K562 (cell line): ENCODE measurements at regions not wholly inside any gene's neighbourhood (a gene's known extent, or its start where the extent isn't known, plus 50 kb on each side); places are given as distances from the start of the nearest gene placed in this dataset.

Experiments used
- ATAC-seq: fragments of 200-7000 bp; cut with Tn5 transposase; 3 replicates; pipeline ENCODE4 v1.9.1; 2020; ENCODE audit warnings: moderate library complexity
- BruUV-seq: library from RNA; stranded (reverse); fragments of 400-500 nt; replicated peaks from 2 replicates; lab custom pipeline; 2021; lab: Mats Ljungman, UMichigan
- CTCF ChIA-PET: fragments of 300-600 bp; formaldehyde crosslinking; extraction: SDS; loops from one replicate; lab custom pipeline; 2021; ENCODE audit warnings: low intra/inter-chr PET ratio; lab: Yijun Ruan, JAX
- POLR2A ChIA-PET: fragments of 300-600, 350-650 bp; sonication (Branson Sonifier 250); formaldehyde crosslinking; extraction: SDS; loops from one replicate; lab custom pipeline; 2021; ENCODE audit warnings: antibody characterized with exemption, inconsistent platforms; lab: Yijun Ruan, JAX
- DNase-seq, 4 experiments: peaks; one replicate each; pipeline versions ENCODE4 v3.0.0 to v3.0.0-alpha.2; 2011 to 2018; ENCODE audit warnings: low spot score in 3 of 4, mixed read lengths in 3 of 4; ENCODE audit errors: extremely low read depth in 1 of 4
- FAIRE-seq: peaks from 2 replicates; lab custom pipeline; 2011; peaks lifted over from hg19 to GRCh38; lab: Jason Lieb, UNC
- H2AFZ ChIP-seq: 2 replicates; pipeline ENCODE4 v1.6.0; 2011; ENCODE audit warnings: low read depth, low read length, control low read depth, inconsistent platforms
- H3K27ac ChIP-seq: fragments of 200-600 bp; 3 replicates; pipeline ENCODE4 v1.8.0; 2011; ENCODE audit warnings: low read depth, mild to moderate bottlenecking, control low read depth, inconsistent platforms, low read length, moderate library complexity, mixed read lengths; ENCODE audit errors: extremely low read depth
- H3K27me3 ChIP-seq, 2 experiments: fragments of 300-600 bp in 1 of 2; 2 replicates in 1 of 2; 3 replicates in 1 of 2; pipeline versions ENCODE4 v1.6.0 to v1.8.0; 2011; ENCODE audit warnings: inconsistent platforms in 2 of 2, low read length in 2 of 2, mild to moderate bottlenecking in 1 of 2, mixed read lengths in 1 of 2, moderate library complexity in 1 of 2; ENCODE audit not compliant: control insufficient read depth in 2 of 2, insufficient read depth in 2 of 2
- H3K36me3 ChIP-seq: fragments of 300-600 bp; 3 replicates; pipeline ENCODE4 v1.8.0; 2011; ENCODE audit warnings: mild to moderate bottlenecking, low read length, inconsistent platforms; ENCODE audit not compliant: control insufficient read depth, insufficient read depth
- H3K4me1 ChIP-seq, 2 experiments: fragments of 200-600 bp in 1 of 2; replicated peaks in 1 of 2; 2 replicates in 1 of 2; 3 replicates in 1 of 2; pipeline versions ENCODE4 v1.5.1 to v1.8.0; 2011; ENCODE audit warnings: inconsistent platforms in 2 of 2, low read length in 2 of 2, mild to moderate bottlenecking in 1 of 2, mixed read lengths in 1 of 2, moderate library complexity in 1 of 2; ENCODE audit not compliant: control insufficient read depth in 2 of 2, insufficient read depth in 2 of 2
- H3K4me2 ChIP-seq: 2 replicates; pipeline ENCODE4 v1.6.1; 2011; ENCODE audit warnings: low read length, control low read depth, inconsistent platforms, mixed read lengths; ENCODE audit not compliant: insufficient read depth
- H3K4me3 ChIP-seq: fragments of 200-600 bp; sonication (generic), shearing (Covaris generic); 2 replicates; pipeline ENCODE4 v1.5.1; 2016; ENCODE audit warnings: control low read depth, inconsistent platforms
- H3K79me2 ChIP-seq: fragments of 200-600 bp; 3 replicates; pipeline ENCODE4 v1.8.0; 2011; ENCODE audit warnings: low read length, inconsistent platforms; ENCODE audit not compliant: control insufficient read depth, insufficient read depth
- H3K9ac ChIP-seq, 2 experiments: 2 replicates each; pipeline versions ENCODE4 v1.6.0 to v1.6.1; 2011; ENCODE audit warnings: low read depth in 2 of 2, low read length in 2 of 2, control low read depth in 1 of 2, inconsistent platforms in 1 of 2, mild to moderate bottlenecking in 1 of 2, mixed read lengths in 1 of 2; ENCODE audit not compliant: insufficient read depth in 1 of 2
- H3K9me1 ChIP-seq: one replicate; pipeline ENCODE4 v1.6.0; 2011; ENCODE audit warnings: inconsistent platforms, mild to moderate bottlenecking, low read length, moderate library complexity; ENCODE audit not compliant: control insufficient read depth, insufficient read depth
- H3K9me3 ChIP-seq: replicated peaks from 2 replicates; pipeline ENCODE4 v1.5.1; 2011; ENCODE audit warnings: low read depth, low read length, inconsistent platforms; ENCODE audit not compliant: control insufficient read depth, insufficient read depth
- H4K20me1 ChIP-seq: replicated peaks from 2 replicates; pipeline ENCODE4 v1.6.1; 2011; ENCODE audit warnings: low read length, inconsistent platforms, mixed read lengths; ENCODE audit not compliant: control insufficient read depth, insufficient read depth
- ARID1B ChIP-seq: fragments of 450-650 bp; IDR thresholded peaks from 2 replicates; pipeline ENCODE4 v1.6.1; 2016; ENCODE audit warnings: antibody characterized with exemption, mild to moderate bottlenecking, inconsistent platforms
- CBFB ChIP-seq: sonication (generic); formaldehyde crosslinking; IDR thresholded peaks from 2 replicates; pipeline ENCODE4 v1.4.0; 2020; ENCODE audit warnings: mild to moderate bottlenecking, missing genetic modification reagents
- CREM ChIP-seq: IDR thresholded peaks from 2 replicates; pipeline ENCODE4 v1.6.1; 2014; ENCODE audit warnings: antibody characterized with exemption, low read depth
- FOSL1 ChIP-seq: fragments of 200-800 bp; sonication (Bioruptor generic); conservative IDR thresholded peaks from 2 replicates; pipeline ENCODE4 v1.6.1; 2016; ENCODE audit warnings: missing genetic modification characterization, missing compliant biosample characterization
- NFYB ChIP-seq: IDR thresholded peaks from 2 replicates; pipeline ENCODE4 v1.6.1; 2011; ENCODE audit warnings: mild to moderate bottlenecking, moderate library complexity; ENCODE audit not compliant: insufficient read length; ENCODE audit errors: extremely low read depth
- RAD21 ChIP-seq, 2 experiments: fragments of 250-450 bp in 1 of 2; fragments of 450-650 bp in 1 of 2; sonication (Bioruptor Pico) in 1 of 2; formaldehyde crosslinking in 1 of 2; IDR thresholded peaks in 1 of 2; conservative IDR thresholded peaks in 1 of 2; 2 replicates each; pipeline versions ENCODE4 v1.4.0 to v1.8.0; 2020 to 2022; ENCODE audit warnings: mild to moderate bottlenecking in 2 of 2, moderate library complexity in 1 of 2
- TARDBP ChIP-seq: fragments of 450-650 bp; IDR thresholded peaks from 2 replicates; pipeline ENCODE4 v1.6.1; 2016
- ZNF3 ChIP-seq: fragments of 250-450 bp; sonication (Bioruptor Pico); IDR thresholded peaks from 2 replicates; pipeline ENCODE4 v1.5.0; 2021; ENCODE audit warnings: mild to moderate bottlenecking, moderate library complexity
- ZNF384 ChIP-seq: IDR thresholded peaks from 2 replicates; pipeline ENCODE4 v1.6.1; 2012; ENCODE audit warnings: low read depth, low read length, improper control_type of control experiment
- WGBS: fragments of 100-300 bp; shearing (Covaris generic); methylation state at CpG from one replicate; pipeline ENCODE4 v1.1.6; 2016; ENCODE audit warnings: low coverage, mixed read lengths; ENCODE audit not compliant: insufficient coverage; ENCODE audit errors: missing lambda C conversion rate; 5-methylcytosine and 5-hydroxymethylcytosine counted together
- in situ Hi-C: fragments of 300-500 bp; cut with MboI; formaldehyde crosslinking; loops from 4 replicates; pipeline ENCODE4 v1.15.0; 2018; ENCODE audit warnings: inconsistent platforms, mixed read lengths
- intact Hi-C: fragments of 100-400 bp; cut with micrococcal nuclease; formaldehyde crosslinking; loops from 2 replicates; pipeline ENCODE4 v1.14.2; 2022
- TF ChIP-seq, protein P1 (sequence below), 3 experiments: IDR thresholded peaks in 2 of 3; conservative IDR thresholded peaks in 1 of 3; 2 replicates each; pipeline ENCODE4 v1.5.1; 2011 to 2012; ENCODE audit warnings: low read length in 3 of 3, mild to moderate bottlenecking in 3 of 3, control low read depth in 2 of 3, improper control_type of control experiment in 1 of 3, inconsistent platforms in 1 of 3, low read depth in 1 of 3, mixed read lengths in 1 of 3, moderate library complexity in 1 of 3; ENCODE audit not compliant: insufficient read depth in 2 of 3
- TF ChIP-seq, protein P2 (sequence below): fragments of 200-400 bp; formaldehyde crosslinking; IDR thresholded peaks from 2 replicates; pipeline ENCODE4 v1.6.1; 2017; ENCODE audit warnings: mild to moderate bottlenecking, low read depth, low read length, moderate library complexity
- TF ChIP-seq, protein P3 (sequence below): fragments of 250-450 bp; sonication (Bioruptor Pico); IDR thresholded peaks from 2 replicates; pipeline ENCODE4 v1.5.1; 2021; ENCODE audit warnings: mild to moderate bottlenecking

DNA sequence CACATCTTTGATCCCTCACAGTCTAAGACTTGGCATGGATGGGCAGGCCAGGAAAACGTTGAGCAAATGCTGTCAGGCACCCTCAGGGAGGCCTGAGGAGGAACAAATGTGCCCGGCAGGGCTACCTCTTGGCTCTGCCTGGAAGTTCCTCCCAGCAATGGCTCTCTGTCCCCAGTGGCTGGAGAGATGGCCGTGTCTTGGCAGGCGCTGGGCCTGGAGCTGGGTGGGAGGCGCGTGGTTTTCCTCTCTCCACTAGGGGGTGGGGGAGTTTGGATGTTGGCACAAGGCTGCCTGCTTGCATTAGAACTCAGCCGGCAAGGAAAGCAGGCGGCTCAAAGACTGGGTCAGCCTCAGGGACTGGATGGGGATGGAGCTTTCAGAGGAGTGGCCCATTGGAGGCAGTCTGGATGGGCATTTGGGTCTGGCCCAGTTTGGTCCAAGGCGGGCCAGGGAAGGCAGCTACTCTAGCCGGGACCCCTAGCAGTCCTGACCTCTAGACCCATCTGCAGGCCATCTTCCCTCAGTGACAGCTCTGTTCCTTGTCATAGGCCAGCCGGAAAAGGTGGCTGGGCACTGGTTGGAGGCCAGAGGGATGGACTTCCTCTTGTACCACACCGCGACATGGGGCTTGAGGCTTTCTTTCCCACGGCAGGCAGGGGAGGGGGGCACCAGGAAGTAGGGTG, 68.2 kb upstream of the STC2 start:
- H3K4me2 ChIP-seq, result no peak overlapping the region
- intact Hi-C loops (no loop called here), in situ Hi-C loops (no loop called here)
- WGBS, result 6% methylated on average over 10 of the region's 14 CpGs
- H3K79me2 ChIP-seq, result no peaks in the 10 kb centered on the region
- no peaks in the 10 kb centered on the region for H3K9me1 ChIP-seq
- ChIA-PET POLR2A (no interaction called here), CTCF (no interaction called here)
- no peak for TF ChIP-seq TARDBP
- no peak for TF ChIP-seq ZNF3 (CRISPR knock-in tag)
- no peak for TF ChIP-seq ARID1B
- TF ChIP-seq CREM, result no peak
- no peak for TF ChIP-seq FOSL1 (tag)
- TF ChIP-seq RAD21 (CRISPR knock-in tag; conservative IDR thresholded peaks at IDR 0.05 in 1 of 2, IDR thresholded peaks at IDR 0.05 in 1 of 2), result peak in 1 of 2 experiments; percentile 24; a peak in 1 of 4 replicates
- TF ChIP-seq, protein P1, sequence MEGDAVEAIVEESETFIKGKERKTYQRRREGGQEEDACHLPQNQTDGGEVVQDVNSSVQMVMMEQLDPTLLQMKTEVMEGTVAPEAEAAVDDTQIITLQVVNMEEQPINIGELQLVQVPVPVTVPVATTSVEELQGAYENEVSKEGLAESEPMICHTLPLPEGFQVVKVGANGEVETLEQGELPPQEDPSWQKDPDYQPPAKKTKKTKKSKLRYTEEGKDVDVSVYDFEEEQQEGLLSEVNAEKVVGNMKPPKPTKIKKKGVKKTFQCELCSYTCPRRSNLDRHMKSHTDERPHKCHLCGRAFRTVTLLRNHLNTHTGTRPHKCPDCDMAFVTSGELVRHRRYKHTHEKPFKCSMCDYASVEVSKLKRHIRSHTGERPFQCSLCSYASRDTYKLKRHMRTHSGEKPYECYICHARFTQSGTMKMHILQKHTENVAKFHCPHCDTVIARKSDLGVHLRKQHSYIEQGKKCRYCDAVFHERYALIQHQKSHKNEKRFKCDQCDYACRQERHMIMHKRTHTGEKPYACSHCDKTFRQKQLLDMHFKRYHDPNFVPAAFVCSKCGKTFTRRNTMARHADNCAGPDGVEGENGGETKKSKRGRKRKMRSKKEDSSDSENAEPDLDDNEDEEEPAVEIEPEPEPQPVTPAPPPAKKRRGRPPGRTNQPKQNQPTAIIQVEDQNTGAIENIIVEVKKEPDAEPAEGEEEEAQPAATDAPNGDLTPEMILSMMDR (IDR thresholded peaks at IDR 0.05 in 2 of 3, conservative IDR thresholded peaks at IDR 0.05 in 1 of 3; ENCODE audit: insufficient read depth in 2 of 3, low read depth in 1 of 3, low read length in 3 of 3), result peak in 2 of 3 experiments; percentile 19 to 35; a peak in 3 of 6 replicates
- TF ChIP-seq, protein P2, sequence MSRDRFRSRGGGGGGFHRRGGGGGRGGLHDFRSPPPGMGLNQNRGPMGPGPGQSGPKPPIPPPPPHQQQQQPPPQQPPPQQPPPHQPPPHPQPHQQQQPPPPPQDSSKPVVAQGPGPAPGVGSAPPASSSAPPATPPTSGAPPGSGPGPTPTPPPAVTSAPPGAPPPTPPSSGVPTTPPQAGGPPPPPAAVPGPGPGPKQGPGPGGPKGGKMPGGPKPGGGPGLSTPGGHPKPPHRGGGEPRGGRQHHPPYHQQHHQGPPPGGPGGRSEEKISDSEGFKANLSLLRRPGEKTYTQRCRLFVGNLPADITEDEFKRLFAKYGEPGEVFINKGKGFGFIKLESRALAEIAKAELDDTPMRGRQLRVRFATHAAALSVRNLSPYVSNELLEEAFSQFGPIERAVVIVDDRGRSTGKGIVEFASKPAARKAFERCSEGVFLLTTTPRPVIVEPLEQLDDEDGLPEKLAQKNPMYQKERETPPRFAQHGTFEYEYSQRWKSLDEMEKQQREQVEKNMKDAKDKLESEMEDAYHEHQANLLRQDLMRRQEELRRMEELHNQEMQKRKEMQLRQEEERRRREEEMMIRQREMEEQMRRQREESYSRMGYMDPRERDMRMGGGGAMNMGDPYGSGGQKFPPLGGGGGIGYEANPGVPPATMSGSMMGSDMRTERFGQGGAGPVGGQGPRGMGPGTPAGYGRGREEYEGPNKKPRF, result no peak
- TF ChIP-seq CBFB (CRISPR knock-in tag), result no peak
- no peak for TF ChIP-seq NFYB
- TF ChIP-seq, protein P3, sequence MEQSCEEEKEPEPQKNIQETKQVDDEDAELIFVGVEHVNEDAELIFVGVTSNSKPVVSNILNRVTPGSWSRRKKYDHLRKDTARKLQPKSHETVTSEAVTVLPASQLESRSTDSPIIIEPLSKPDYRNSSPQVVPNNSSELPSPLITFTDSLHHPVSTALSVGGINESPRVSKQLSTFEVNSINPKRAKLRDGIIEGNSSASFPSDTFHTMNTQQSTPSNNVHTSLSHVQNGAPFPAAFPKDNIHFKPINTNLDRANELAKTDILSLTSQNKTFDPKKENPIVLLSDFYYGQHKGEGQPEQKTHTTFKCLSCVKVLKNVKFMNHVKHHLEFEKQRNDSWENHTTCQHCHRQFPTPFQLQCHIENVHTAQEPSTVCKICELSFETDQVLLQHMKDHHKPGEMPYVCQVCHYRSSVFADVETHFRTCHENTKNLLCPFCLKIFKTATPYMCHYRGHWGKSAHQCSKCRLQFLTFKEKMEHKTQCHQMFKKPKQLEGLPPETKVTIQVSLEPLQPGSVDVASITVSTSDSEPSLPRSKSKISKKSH, result no peak
- no peak for TF ChIP-seq ZNF384
- H2AFZ ChIP-seq, result no peak overlapping the region
- no peak overlapping the region for H3K27ac ChIP-seq
- no peak overlapping the region for H3K4me3 ChIP-seq
- no TSS peak for BruUV-seq
- no peak for FAIRE-seq
- DNase-seq, result peak in 2 of 4 experiments; percentile 9 to 22
- no peaks in the 10 kb centered on the region for H3K4me1 ChIP-seq
- H3K36me3 ChIP-seq, result no peaks in the 10 kb centered on the region
- peak; percentile 72 for ATAC-seq
- peaks cover 6 to 21% of the 10 kb centered on the region in 2 experiments for H3K27me3 ChIP-seq
- H3K9me3 ChIP-seq, result no peaks in the 10 kb centered on the region
- no peak overlapping the region; a peak in 1 of 4 replicates for H3K9ac ChIP-seq
- H4K20me1 ChIP-seq, result no peaks in the 10 kb centered on the region
